HG02610 (cell line): ENCODE measurements at regions not wholly inside any gene's neighbourhood (a gene's known extent, or its start where the extent isn't known, plus 50 kb on each side); places are given as distances from the start of the nearest gene placed in this dataset.

Source experiments
- ATAC-seq: cut with Tn5 transposase; IDR thresholded peaks from one replicate; pipeline ENCODE4 v1.9.1; 2021; ENCODE audit warnings: mild to moderate bottlenecking, moderate library complexity; ENCODE audit not compliant: unreplicated experiment

DNA sequence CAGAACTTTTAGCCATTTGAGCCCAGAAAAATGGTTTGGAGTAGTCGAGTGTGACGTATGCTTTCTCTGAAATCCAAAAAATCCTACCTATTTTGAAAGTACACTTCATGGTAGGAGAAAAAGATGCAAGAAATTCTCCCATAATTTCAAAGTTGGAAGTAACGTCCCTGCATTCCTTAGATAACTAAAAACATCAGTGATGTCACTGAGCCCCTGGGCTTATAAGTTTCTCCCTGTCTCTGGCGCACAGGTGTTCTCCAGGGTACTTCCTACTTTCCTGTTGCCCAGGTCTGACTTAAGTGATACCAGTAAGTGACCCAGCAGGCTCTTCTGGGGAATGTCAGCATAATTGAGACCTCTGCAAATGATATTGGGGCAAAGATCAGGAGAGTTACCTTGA, 90.5 kb upstream of the WDR1 start:
- no peak for ATAC-seq

DNA sequence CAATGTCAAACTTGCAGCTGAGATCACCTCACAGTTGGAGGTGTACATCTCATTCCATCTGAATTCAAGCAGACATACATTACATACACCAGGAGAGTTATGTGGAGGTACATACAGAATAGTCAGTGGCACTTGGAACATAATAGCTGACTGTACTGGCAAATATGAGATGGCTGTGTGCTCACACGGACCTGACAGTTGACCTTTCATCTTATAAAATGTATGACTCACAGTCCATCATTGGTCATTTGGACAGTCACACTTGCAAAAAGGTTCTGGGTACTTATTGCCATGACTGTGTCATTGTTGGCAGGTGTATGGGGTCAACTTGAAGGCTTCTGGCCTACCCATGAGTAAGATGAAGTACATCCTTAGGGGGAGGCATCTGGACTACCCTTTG, 88.6 kb upstream of the WDR1 start:
- no peak for ATAC-seq

- no peak for ATAC-seq
Measured at GRCh38 chr4:10204401-10205058, 87.9 kb upstream of the WDR1 start.

- no peak for ATAC-seq
Measured at GRCh38 chr4:10203851-10204250, 87.3 kb upstream of the WDR1 start.

DNA sequence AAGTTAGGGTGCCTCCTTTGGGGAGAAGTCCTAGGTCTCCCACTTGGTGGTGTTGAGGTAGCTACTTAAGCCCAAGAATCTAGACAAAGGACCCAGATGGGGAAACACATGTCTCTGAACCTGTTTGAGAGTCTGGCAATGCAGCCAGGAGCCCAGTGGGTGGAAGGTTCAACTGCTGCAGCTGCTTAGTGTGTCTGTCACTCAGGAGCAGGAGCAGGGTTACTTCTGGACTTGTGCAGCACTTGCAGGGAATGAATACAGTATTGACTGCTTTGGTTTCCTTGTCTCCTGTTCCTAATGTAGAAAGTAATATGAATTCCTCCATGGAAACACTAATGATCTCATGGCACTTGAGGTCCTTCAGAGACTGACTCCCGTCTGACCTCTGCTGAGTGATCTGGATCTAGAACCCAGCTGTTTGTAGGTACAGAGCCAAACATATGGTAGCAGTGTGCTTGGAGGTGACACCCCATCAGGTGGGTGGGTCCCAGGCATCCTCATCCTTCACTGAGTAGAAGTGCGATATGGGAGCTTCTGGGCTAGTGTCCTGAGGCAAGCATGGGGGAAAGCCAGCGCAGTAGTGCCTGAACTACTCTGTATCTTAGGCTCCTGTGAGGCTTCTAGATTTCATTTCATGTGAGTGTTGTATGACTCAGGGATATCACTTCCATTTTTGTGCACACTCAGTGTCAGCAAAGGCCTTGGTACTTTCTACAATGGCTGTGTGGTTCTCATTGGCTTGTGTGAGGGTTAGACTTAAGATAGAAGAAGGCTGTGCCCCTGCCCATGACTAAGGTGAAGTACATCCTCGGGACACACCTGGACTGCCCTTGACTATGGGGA, 85.0 kb upstream of the WDR1 start:
- no peak for ATAC-seq

- no peak for ATAC-seq
Measured at GRCh38 chr4:10200869-10201268, 84.3 kb upstream of the WDR1 start.

DNA sequence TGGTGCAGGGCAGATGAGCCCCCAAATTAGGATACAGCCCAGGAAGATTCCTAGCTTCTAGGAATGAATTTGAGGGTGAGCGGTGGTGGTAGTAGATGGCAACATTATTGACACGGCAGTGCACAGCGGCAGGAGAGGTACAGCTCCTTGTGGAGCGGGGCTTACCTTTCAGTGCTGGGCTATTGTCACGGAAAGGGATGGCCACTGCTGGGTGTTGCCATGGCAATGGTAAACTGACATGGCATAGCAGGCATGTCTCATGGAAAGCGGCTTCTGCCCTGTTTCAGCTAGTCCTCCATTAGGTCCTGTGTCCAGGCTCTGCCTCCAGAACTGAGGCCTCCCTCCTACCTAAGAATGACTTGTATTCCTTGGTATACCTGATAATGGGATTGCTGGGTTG, 81.8 kb upstream of the WDR1 start:
- ATAC-seq, result no peak

GRCh38 chr4:10197952-10198351, 81.4 kb upstream of the WDR1 start:
- no peak for ATAC-seq

- ATAC-seq, result no peak
Measured at GRCh38 chr4:10196191-10196590, 79.6 kb upstream of the WDR1 start.

GRCh38 chr4:10192331-10192730, 75.7 kb upstream of the WDR1 start:
- no peak for ATAC-seq

GRCh38 chr4:10188400-10189004, 71.9 kb upstream of the WDR1 start:
- no peak for ATAC-seq

DNA sequence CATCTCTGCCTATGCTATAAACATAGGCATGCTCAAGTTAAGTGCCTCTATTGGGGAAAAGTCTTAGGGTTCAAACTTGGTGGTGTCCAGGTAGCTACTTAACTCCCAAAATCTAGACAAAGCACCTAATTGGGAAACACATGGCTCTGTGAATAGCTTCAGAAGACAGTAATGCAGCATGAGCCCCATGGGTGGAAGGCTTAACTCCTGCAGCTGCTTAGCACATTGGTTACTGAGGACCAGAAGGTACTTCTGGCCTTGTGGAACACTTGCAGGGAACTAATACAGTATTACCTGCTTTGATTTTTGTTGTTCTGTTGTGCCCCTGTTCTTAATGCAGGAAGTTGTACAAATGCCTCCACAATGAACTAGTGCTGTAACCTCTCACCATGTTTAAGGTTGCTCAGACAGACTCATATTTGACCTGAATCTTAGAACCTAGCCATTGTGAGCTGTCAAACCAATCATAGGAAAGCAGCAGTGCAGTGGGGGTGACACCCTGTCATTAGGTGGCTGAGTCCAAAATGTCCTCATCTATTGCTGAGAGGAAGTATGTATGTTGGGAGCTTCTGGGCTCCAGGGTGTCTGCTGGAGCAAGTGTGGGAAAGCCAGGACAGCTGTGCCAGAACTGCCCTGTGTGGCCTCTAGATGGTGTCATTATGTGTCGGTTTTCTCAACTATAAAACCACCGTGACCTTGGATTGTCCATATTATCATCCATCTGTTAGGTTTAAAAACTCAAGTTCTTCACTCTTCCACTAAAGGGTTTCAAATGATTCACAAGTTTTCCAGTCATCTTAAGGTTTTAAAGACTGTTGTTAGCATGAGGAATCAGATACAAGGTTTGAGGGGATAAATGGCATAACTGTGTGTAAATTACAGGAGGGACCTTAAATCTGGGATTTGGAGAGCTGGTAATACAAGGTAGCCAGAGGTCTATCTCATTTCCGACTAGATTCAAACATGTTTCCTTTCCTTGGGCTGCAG, 69.9 kb upstream of the WDR1 start:
- ATAC-seq, result no peak

DNA sequence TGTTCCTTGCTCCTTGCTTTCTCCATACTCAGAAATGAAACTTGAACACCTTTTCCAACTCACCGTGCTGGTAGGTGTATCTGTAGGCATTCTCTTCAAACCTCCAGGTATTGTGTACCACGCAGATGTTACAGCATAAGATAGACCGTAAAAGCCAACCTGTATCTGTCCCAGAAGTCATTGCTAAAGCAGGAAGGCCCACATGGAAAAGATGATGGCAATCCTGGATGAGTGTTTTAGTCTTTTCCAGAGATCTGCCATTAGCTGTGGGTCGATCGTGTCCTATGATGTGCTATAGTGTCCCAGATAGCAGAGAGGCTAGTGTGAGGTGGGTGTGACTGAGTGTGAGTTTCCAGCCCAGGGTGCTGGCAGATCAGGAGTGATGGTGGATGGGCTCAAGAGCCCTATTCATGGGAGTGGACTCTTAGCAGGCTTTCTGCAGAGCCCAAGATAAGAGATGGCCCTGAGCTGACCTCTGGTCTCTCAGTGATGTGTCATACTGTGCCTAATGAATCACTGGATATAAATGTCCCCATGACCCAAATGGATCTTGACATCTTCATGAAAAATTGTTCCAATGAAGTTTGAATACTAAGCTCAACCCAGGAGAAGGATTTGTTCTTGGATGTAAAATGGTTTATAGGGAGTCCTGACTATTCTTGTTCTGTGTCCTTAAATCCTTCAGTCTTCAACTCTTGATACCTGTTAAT, 69.1 kb upstream of the WDR1 start:
- no peak for ATAC-seq

DNA sequence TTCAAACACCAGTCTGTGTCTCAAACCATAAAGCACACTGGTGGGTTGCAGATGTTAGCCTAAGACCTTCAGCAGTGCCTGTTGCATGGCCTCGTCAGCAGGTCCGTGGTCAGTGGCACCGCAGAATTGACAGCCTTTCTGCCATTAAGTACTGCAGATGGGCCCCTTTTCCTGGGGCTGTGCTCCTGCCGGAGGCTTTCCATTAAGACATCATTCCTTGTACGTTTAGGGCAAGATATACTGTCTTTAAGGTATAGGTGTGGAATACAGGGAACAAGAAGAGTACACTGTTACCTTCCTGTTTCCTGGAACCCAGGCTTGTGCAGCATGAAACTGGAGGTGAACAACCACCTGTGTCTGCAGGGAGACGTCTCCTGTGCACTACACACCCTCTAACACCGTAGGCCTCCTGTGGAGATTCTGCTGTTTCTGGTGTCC, 67.9 kb upstream of the WDR1 start:
- ATAC-seq, result no peak

- no peak for ATAC-seq
Measured at GRCh38 chr4:10184041-10184440, 67.4 kb upstream of the WDR1 start.

DNA sequence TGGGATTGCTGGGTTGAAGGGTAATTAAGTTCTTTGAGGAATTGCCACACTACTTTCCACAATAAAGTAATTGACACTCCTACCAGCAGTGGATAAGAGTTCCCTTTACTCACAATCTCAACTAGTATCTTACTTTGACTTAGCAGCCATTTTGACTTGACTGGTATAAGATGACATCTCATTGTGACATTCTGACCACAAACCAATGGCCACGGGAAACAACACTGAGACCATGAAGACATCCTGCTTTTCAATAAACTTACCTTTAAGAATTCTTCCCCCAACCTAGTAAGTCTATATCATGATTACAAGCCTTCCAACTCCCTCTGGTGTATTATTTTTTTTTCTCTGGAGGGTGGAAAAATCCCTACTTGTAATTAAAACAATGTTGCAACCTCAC, 66.9 kb upstream of the WDR1 start:
- no peak for ATAC-seq

DNA sequence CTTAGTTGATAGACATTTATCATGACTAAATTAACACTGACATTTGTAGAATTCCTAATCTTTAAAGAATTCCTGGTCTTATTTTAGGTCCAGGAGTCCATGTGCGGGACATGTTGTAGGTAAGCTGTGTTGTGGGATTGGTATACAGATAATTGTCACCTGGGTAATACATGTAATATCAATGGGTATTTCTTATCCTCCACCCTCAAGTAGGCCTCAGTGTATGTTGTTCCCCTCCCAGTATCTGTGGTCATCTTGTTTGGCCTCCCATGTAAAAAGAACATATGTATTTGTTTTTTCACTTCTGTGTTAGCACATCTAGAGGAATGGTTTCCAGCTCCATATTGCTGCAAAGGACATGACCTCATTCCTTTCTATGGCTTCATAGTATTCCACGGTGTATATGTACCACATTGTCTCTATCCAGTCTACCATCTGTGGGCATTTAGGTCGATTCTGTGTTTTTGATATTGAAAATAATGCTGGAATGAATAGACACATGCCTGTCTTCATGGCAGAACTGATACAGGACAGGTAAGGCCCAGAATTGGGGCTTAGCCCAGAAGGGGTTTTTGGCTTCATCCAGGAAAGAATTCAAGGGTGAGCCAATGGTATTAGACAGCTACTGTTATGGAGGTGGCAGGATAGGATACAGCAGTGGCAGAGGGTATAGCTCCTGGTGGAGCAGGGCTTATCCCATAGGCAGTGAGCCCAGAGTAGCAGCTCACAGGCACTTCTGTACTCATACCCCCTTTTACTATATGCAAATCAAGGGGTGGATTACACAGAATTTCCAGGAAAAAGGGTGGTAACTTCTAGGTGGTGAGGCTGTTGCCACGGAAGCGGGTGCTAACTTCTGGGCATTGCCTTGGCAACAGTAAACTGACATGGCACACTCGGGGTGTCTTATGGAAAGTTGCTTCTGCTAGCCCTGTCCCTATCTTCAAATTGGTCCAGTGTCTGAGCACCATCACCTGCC, 66.1 kb upstream of the WDR1 start:
- no peak for ATAC-seq

DNA sequence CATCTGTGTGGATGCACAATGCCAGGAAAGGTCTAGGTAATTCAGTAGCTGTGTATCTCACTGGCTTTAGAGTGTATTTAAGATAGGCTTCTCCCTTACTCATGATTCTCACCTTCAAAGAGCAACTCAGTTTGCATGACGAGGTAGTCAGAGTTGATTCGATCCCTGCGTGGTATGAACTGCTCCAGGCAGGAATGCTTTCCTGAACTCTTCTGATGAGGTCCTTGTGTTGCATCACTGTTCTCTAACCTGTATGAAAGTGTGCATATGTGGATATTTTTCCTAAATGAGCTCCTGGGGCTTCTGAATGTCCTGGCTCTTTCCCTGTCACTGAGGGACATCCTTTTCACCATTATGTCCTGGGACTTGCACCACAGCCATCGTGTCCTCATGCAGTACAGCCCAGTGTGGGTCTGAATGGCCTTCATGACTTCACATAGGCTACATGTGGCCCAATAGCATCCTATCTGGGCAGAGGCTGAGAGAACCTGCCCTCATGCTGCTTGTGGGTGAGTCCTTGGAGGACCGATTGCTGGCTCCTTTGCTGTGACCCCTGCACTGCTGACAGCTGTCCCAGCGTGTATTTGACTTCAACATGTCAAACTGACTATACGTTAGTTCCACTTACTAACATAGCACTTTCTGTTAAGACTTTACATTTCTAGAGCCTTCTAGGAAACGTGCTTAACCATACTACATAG, 65.3 kb upstream of the WDR1 start:
- ATAC-seq, result no peak
